ENCODE measurements at regions not wholly inside any gene's neighbourhood (a gene's known extent, or its start where the extent isn't known, plus 50 kb on each side); places are given as distances from the start of the nearest gene placed in this dataset.
"Not testable (repeated sequence)": the region's sequence is repeated elsewhere in the genome, so short reads cannot be mapped to it uniquely, and the experiment has no call there.

DNA sequence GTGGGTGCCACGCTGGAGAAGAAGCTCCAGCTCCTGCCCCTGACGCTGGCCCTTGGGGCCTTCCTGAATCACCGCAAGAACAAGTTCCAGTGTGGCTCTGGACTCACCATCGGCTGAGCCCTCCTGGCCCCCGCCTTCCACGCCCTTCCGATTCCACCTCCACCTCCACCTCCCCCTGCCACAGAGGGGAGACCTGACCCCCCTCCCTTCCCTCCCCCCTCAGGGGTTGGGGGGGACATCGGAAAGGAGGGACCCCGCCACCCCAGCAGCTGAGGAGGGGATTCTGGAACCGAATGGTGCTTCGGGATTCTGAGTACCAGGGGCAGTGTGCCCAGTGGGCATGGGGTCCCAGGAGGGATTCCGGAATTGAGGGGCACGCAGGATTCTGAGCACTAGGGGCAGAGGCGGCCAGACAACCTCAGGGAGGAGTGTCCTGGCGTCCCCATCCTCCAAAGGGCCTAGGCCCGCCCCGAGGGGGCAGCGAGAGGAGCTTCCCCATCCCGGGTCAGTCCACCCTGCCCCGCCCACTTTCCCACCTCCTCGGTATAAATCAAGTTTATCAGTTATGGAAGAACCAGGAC lies 166.0 kb downstream of the POTEG start:
- not testable (repeated sequence) for H3K36me3 Mint-ChIP-seq (ENCODE audit: insufficient read depth in 2 of 2); H3K4me3 Mint-ChIP-seq; H3K27me3 Mint-ChIP-seq (ENCODE audit: low read depth); H3K9me3 Mint-ChIP-seq; H3K4me1 Mint-ChIP-seq (ENCODE audit: low read depth); DNase-seq; H3K27ac Mint-ChIP-seq; ATAC-seq (replicated peaks in 1 of 2)

DNA sequence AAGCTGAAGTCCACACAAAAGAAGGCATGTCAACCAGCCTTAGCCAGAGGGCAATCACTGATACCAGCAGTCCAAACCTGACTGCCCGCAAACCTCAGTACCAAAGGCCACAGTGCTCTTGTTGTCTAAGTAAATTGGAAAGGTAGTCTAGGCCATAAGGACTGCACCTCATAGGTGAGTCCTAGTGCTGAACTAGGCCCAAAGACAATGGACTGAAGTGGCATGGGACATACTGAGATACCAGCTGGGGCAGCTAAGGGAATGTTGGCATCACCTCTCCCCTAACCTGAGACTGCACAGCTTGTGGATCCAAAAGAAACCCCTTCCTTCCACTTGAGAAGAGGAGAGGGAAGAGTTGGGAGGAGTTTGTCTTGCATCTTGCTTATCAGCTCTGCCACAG lies 161.9 kb downstream of the POTEG start:
- not testable (repeated sequence) for ATAC-seq (replicated peaks in 1 of 2); H3K36me3 Mint-ChIP-seq (ENCODE audit: insufficient read depth in 2 of 2); H3K27me3 Mint-ChIP-seq (ENCODE audit: low read depth); DNase-seq; H3K4me1 Mint-ChIP-seq (ENCODE audit: low read depth); H3K27ac Mint-ChIP-seq; H3K4me3 Mint-ChIP-seq; H3K9me3 Mint-ChIP-seq

DNA sequence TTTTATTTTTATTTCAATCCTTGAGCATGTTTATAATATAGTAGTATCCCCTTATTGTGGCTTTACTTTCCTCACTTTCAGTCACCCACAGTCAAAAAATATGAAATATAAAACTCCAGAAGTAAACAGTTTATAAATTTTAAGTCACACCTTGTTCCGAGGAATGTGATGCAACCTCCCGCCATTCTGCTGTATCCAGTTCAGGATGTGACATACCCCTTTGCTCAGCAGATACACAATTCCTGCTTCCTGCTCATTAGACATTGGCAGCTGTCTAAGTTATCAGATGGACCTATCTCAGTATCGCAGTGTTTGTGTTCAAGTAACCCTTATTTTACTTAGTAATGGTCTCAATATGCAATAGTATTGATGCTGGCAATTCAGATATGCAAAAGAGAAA lies 144.5 kb downstream of the POTEG start:
- not testable (repeated sequence) for ATAC-seq (replicated peaks in 1 of 2); H3K27ac Mint-ChIP-seq; H3K27me3 Mint-ChIP-seq (ENCODE audit: low read depth); H3K9me3 Mint-ChIP-seq; H3K4me1 Mint-ChIP-seq (ENCODE audit: low read depth); DNase-seq; H3K4me3 Mint-ChIP-seq; H3K36me3 Mint-ChIP-seq (ENCODE audit: insufficient read depth in 2 of 2)

DNA sequence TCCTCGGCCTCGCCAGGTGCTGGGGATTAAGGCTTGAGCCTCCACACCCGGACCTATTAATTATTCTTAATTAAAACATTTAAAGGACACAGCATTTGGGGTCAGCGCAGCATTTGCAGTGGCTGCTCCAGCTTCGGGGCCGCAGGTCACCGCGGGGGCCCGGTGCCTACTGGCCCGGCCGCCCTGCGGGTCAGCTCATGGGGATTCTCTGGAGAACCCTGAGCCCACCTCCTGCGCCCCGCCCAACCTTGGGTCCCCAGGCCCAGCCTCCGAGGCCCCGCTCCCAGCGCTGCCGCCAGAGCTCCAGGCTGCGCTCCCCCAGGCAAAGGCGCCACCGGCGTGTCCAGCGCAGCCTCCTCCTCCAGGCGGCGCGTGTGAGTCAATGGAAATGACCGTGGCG lies 133.9 kb downstream of the POTEG start:
- H3K27me3 Mint-ChIP-seq (ENCODE audit: low read depth); DNase-seq; H3K27ac Mint-ChIP-seq; H3K36me3 Mint-ChIP-seq (ENCODE audit: insufficient read depth in 2 of 2); H3K9me3 Mint-ChIP-seq; H3K4me1 Mint-ChIP-seq (ENCODE audit: low read depth); H3K4me3 Mint-ChIP-seq; ATAC-seq (replicated peaks in 1 of 2): not testable (repeated sequence)

DNA sequence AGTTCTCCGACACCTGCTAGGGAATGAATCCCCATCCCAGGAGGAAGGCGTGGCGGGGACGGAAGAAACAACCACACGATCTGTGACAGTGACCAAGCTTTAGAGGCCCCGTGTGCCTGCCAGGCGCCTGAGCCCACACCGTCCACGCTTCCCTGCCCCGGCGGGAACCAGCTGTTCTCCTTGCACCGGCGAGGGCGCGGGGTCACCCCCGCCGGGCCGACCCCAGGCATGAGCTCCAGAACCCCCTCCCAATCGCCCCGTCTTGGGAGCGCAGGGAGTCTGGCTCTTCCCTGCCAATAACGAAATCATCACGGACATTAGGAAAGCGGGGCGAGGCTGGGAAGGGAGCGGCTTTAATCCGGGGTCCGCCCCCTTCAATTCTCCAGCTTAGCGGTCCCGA lies 133.3 kb downstream of the POTEG start:
- H3K9me3 Mint-ChIP-seq; H3K4me1 Mint-ChIP-seq (ENCODE audit: low read depth); H3K36me3 Mint-ChIP-seq (ENCODE audit: insufficient read depth in 2 of 2); ATAC-seq (replicated peaks in 1 of 2); H3K27me3 Mint-ChIP-seq (ENCODE audit: low read depth); H3K27ac Mint-ChIP-seq; DNase-seq; H3K4me3 Mint-ChIP-seq: not testable (repeated sequence)

DNA sequence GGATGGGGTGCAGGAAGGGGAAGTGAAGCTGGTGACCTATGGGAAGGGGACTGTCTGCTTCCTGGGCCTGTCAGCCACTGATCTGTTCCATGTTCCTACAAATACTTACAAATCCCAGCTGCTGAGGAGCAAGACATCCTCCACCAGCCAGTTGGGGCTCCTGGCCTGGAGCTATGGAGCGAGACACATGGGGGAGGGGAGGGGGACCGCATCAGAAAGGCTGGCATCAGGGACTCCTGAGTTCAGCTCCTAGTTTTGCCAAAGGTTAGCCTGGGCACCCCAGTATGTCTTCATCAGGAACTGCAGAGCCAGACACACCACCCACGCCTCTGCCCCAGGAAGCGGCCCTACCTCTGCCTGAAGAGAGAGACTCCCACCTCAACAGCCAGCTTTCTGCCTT lies 130.3 kb downstream of the POTEG start:
- not testable (repeated sequence) for H3K27ac Mint-ChIP-seq; H3K4me1 Mint-ChIP-seq (ENCODE audit: low read depth); ATAC-seq (replicated peaks in 1 of 2); H3K27me3 Mint-ChIP-seq (ENCODE audit: low read depth); H3K9me3 Mint-ChIP-seq; H3K4me3 Mint-ChIP-seq; DNase-seq; H3K36me3 Mint-ChIP-seq (ENCODE audit: insufficient read depth in 2 of 2)

DNA sequence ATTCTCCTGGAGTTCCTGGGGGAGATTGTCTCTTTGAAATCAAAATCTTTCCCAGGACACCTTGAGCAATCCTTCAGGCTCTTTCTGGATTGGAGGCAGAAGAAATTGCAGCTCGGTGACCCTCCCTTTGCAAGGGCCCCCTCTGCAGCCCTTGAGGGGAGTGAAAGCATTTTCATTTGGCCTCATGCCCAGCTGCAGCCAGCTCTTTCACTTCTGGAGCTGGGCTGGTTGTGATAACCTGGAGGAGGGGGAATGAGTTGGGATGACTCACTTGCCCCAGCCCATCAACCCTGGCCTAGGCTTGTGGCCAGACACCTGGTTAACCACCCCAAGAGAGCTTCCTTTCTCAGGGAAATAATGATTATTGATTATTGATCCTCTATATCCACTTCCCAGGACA lies 129.7 kb downstream of the POTEG start:
- H3K27ac Mint-ChIP-seq; H3K9me3 Mint-ChIP-seq; DNase-seq; H3K36me3 Mint-ChIP-seq (ENCODE audit: insufficient read depth in 2 of 2); H3K4me3 Mint-ChIP-seq; H3K27me3 Mint-ChIP-seq (ENCODE audit: low read depth); ATAC-seq (replicated peaks in 1 of 2); H3K4me1 Mint-ChIP-seq (ENCODE audit: low read depth): not testable (repeated sequence)

DNA sequence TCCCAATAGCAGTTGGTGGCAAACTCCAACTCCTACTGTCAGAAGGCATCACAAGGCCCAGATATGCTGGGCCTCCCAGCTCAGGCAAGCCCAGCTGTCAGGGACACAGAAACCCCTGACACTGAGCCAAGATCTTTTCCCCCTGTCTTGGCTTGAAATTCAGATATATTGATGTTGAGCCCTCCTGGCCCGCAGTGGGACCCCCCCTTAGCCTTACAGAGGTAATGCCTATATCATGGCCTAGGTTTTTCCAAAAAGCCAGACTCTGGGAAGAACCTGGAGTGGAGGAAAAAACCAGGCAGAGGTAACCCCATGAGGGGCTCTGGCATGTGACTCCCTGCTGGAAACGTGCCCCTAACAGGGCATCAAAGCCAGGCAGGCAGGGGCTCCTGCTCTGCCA lies 129.2 kb downstream of the POTEG start:
- not testable (repeated sequence) for H3K9me3 Mint-ChIP-seq; H3K4me3 Mint-ChIP-seq; ATAC-seq (replicated peaks in 1 of 2); H3K4me1 Mint-ChIP-seq (ENCODE audit: low read depth); H3K27ac Mint-ChIP-seq; H3K27me3 Mint-ChIP-seq (ENCODE audit: low read depth); H3K36me3 Mint-ChIP-seq (ENCODE audit: insufficient read depth in 2 of 2); DNase-seq

DNA sequence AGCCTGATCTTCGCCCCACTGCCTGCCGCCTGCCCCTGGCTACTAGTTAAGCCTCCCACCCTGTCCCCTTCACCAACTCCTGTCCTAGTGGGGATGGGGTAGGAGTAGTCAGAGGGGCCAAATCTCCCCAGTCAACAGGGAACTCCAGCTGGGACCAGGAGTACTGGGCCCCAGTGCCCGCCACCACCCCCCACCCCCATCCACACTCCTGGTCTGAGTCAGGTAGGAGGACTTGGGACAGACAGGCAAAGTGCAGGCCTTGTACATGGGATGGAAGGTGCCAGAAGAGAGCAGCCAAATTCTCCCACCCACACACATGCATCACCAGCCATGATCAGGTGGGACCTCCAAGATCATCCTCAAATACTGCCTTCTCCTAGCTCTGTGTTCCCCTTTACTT lies 128.4 kb downstream of the POTEG start:
- not testable (repeated sequence) for ATAC-seq (replicated peaks in 1 of 2); H3K9me3 Mint-ChIP-seq; DNase-seq; H3K4me3 Mint-ChIP-seq; H3K36me3 Mint-ChIP-seq (ENCODE audit: insufficient read depth in 2 of 2); H3K4me1 Mint-ChIP-seq (ENCODE audit: low read depth); H3K27ac Mint-ChIP-seq; H3K27me3 Mint-ChIP-seq (ENCODE audit: low read depth)

DNA sequence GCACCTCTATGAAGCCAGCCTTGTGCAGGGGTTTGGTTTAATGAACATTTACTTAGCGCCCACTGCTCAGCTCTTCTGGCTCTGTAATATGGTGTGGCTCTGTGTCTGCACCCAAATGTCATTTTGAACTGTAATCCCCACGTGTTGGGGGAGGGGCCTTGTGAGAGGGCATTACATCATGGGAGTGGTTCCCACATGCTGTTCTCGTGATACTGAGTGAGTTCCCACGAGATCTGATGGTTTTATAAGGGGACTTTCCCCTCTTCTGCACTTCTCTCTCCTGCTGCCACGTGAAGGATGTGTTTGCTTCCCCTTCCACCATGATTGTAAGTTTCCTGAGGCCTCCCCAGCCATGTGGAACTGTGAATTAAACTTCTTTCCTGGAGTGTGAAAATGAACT lies 127.7 kb downstream of the POTEG start:
- H3K27ac Mint-ChIP-seq; ATAC-seq (replicated peaks in 1 of 2); H3K4me3 Mint-ChIP-seq; H3K36me3 Mint-ChIP-seq (ENCODE audit: insufficient read depth in 2 of 2); H3K9me3 Mint-ChIP-seq; DNase-seq; H3K4me1 Mint-ChIP-seq (ENCODE audit: low read depth); H3K27me3 Mint-ChIP-seq (ENCODE audit: low read depth): not testable (repeated sequence)

DNA sequence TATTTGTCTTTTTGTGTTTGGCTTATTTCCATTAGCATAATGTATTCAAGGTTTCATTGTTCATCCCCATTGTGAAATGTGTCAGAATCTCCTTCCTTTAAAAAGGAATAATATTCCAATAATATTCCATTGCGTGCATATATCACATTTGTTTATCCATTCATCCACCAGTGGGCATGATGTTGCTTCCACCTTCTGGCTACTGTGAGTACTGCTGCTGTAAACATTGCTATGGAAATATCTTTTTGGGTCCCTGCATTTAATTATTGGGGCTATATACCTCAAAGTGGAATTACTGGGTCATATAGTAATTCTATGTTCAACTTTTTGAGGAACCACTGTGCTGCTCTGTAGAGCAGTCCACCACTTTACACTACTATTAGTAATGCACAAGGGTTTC lies 123.1 kb downstream of the POTEG start:
- H3K27me3 Mint-ChIP-seq (ENCODE audit: low read depth); H3K4me3 Mint-ChIP-seq; H3K9me3 Mint-ChIP-seq; ATAC-seq (replicated peaks in 1 of 2); H3K27ac Mint-ChIP-seq; DNase-seq; H3K36me3 Mint-ChIP-seq (ENCODE audit: insufficient read depth in 2 of 2); H3K4me1 Mint-ChIP-seq (ENCODE audit: low read depth): not testable (repeated sequence)

DNA sequence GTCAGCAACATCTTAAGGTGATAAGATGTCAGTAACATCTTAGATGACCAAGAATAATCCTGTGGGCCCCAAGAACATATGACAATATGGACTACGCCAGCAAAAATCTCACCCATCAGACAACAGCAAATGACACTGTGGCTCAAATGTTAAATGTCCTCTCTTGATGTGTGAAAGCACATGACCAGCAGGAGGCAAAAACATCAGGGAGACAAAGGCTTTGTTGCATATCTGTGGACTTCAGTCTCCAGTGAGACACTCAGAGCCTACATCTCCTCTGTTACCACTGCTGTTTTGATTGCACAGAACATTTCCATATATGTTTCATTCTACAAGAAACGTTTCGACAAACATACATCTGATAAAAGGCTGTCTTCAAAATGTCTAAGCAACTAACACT lies 103.5 kb downstream of the POTEG start:
- not testable (repeated sequence) for H3K36me3 Mint-ChIP-seq (ENCODE audit: insufficient read depth in 2 of 2); DNase-seq; H3K4me3 Mint-ChIP-seq; H3K27ac Mint-ChIP-seq; H3K4me1 Mint-ChIP-seq (ENCODE audit: low read depth); H3K9me3 Mint-ChIP-seq; H3K27me3 Mint-ChIP-seq (ENCODE audit: low read depth); ATAC-seq (replicated peaks in 1 of 2)

DNA sequence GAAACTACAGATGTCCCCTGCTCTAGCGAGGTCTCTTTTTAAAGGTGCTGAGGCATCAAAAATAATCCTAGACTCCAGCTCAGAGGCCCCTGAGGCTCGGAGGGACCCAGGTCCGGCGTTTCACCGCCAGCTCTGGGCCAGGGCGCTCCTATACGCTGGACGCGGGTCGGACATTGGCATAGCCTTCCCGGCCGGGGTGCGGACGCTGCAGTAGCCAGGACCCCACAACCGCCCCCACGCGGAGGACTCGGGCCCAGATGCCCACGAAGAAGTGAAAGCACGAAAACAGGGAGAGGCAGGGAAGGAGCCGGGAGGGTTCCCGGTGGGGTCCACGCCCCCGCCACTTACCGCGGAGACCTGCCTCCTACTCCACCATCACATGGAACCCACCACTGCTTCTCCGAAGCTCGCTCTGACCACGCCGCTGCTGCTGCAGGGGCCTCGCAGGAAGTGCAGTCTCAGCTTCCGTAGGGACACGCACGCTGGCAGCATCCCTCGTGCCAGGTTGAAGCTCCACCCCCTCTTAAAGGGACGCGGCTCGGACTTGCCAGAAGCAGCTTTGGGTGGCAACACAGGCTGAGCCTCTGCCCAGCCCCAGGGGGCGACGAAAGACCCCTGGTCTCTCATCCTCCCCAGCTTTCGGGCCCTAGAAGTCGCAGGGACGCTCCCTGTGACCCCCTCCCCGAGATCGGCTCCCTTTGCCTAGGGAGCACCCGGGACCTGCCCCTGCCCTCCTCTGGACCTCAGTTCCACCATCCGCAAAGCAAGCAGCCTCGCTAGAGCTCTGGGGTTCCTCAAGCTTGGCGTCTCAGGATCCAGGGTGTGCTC lies 96.7 kb downstream of the POTEG start:
- ATAC-seq (replicated peaks in 1 of 2); DNase-seq; H3K27me3 Mint-ChIP-seq (ENCODE audit: low read depth); H3K27ac Mint-ChIP-seq; H3K9me3 Mint-ChIP-seq; H3K4me3 Mint-ChIP-seq; H3K36me3 Mint-ChIP-seq (ENCODE audit: insufficient read depth in 2 of 2); H3K4me1 Mint-ChIP-seq (ENCODE audit: low read depth): not testable (repeated sequence)

DNA sequence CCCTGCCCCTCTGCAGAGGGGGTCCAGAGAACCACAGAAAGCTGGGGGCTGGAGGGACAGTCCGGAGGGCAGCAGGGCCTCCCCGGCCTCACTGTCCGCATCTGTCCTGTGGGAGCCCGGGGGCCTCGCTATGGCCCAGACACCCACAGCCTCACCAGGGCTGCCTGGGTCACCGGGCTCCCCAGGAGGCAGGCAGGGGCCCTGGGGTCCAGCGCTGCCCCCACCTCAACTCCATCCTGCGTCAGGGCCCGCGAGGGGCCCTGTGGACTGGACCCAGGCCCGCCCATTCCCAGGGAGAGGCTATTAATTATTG lies 96.1 kb downstream of the POTEG start:
- not testable (repeated sequence) for H3K27me3 Mint-ChIP-seq (ENCODE audit: low read depth); H3K36me3 Mint-ChIP-seq (ENCODE audit: insufficient read depth in 2 of 2); H3K27ac Mint-ChIP-seq

More for the DNA sequence above, 96.1 kb downstream of the POTEG start:
- DNase-seq; H3K4me3 Mint-ChIP-seq; ATAC-seq (replicated peaks in 1 of 2); H3K4me1 Mint-ChIP-seq (ENCODE audit: low read depth); H3K9me3 Mint-ChIP-seq: not testable (repeated sequence)
